GOT3 (cell line): ENCODE measurements at regions not wholly inside any gene's neighbourhood (a gene's known extent, or its start where the extent isn't known, plus 50 kb on each side); places are given as distances from the start of the nearest gene placed in this dataset.

Source experiments
- DNase-seq: peaks from one replicate; lab custom pipeline; 2025; ENCODE audit warnings: mixed read lengths; lab: John Stamatoyannopoulos, UW

DNA sequence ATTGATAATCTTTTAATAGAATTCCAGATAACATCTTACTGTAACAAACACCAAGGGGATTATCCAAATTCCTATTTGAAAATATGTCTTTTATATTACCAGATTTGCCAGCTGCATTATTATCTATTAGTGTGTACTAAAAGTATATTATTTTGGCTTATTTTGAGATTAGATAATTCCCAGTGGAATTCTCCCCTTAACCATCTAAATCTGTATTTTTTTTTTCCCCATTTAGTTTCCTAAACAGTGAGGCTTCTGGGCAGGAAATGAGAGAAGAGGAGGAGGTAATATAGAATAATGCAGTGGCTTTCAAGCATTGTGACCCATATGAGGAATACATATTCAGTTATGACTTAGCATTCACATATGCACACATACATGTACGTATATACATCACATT, 53.5 kb upstream of the ABL1 start:
- DNase-seq = no peak

DNA sequence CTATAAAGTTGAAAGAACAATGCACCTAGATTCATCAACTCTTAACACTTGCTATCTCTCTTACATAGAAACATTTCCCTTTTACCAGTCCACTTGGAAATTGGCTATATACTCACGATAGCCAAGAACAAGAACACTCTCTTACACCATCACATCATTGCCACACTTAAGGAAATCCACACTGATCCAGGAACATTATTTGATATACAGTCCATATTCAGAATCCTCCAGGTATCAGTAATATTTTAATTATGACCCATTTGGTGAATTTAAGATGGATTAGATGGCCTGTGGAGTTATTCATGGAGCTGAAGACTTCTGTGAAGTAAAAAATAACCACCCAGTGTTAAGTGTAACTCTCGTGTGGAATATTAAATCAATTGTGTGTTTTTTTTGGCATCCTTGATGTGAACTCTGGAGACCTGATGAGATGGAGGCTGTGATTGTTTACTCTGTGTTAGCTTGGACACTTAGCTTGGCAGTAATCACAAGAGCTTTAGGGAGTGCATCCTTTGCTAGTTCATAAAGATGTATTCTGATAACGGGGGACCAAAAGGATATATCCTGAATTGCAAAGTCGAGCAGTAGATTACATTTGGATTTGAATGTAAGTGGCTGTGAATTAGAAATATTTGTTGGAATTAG, 52.0 kb upstream of the ABL1 start:
- no peak for DNase-seq

DNA sequence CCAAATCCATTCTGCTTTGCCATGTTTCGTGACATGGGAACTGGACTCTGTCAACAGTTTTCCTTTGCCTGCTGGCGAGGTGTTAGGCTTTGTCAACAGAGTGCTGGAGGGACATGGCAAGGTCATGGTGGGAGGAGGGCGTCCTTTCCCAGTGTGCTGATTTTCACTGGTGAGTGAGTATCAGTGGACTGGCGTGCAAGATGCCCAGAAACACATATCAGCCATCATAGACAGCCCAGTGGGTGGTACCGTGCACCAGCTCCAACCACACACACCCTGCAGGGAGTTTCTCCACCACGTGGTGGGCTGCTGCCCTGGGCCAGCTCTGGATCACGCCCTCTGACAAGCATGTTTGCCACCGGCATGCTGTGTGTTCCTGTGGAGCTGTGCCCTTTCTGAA, 50.0 kb upstream of the ABL1 start:
- no peak for DNase-seq
